ENCODE measurements at regions not wholly inside any gene's neighbourhood (a gene's known extent, or its start where the extent isn't known, plus 50 kb on each side); places are given as distances from the start of the nearest gene placed in this dataset.
A peak's percentile ranks its signal among the peaks of the same experiment; 100 is the strongest.

DNA sequence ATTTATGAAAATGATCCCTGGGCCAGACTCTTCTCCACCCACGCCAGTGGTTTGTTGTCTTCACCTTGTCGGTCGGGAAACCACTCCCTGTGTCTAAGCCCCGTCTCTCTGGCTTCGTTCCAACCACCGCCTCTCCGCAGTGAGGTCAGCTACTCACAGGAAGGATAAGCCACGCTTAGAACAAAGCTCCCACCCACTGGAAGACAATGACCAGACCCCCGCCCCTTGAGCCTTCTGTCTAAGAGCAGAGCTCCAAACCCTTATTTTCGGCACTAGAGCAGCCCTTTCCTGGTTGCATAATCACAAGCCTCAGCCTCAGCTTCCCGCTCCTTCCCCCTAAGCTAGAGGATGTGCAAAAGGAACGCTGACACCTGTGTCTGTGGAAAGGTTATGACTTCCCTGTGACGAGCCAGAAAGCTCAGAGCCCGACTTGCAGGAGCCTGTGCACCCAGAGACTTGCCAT, 114.9 kb upstream of the MEF2A start:
- TF ChIP-seq MYC (IDR thresholded peaks at IDR 0.05; ENCODE audit: low read depth, low read length) (no peak), POLR2A (IDR thresholded peaks at IDR 0.05; ENCODE audit: extremely low read depth, insufficient read length) (no peak), MAX (IDR thresholded peaks at IDR 0.05; ENCODE audit: low read depth, low read length) (no peak), CTCF (IDR thresholded peaks at IDR 0.05; ENCODE audit: low read depth, low read length) (no peak)
- H3K4me3 ChIP-seq (ENCODE audit: low read depth, low read length) = no peak overlapping the region
- DNase-seq (ENCODE audit: low read depth) = peak; percentile 49

- TF ChIP-seq POLR2A (IDR thresholded peaks at IDR 0.05; ENCODE audit: extremely low read depth, insufficient read length) (no peak), MAX (IDR thresholded peaks at IDR 0.05; ENCODE audit: low read depth, low read length) (no peak), MYC (IDR thresholded peaks at IDR 0.05; ENCODE audit: low read depth, low read length) (no peak), CTCF (IDR thresholded peaks at IDR 0.05; ENCODE audit: low read depth, low read length) (no peak)
- no peak overlapping the region for H3K4me3 ChIP-seq (ENCODE audit: low read depth, low read length)
- no peak for DNase-seq (ENCODE audit: low read depth)
These were observed 114.3 kb upstream of the MEF2A start for GRCh38 chr15:99451484-99451883.

DNA sequence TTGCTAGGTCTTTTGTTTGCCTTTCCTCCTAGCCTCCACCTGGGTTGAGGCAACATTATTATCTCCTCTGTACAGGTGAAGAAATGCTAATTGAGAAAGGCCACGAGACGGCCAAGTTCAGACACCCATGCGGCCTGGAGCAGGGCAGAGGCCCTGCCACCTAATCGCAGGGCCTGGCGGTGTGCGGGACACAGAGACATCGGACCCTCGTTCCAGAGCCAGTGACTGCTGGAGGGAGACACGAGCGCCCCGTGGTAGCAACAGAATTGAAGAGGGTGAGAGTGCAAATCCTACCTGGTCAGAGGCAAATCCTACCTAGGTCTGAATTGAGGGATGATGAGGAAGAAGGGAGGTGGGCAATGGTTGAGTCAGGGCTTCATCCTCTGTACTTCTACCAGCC, 113.8 kb upstream of the MEF2A start:
- DNase-seq (ENCODE audit: low read depth) = no peak
- H3K4me3 ChIP-seq (ENCODE audit: low read depth, low read length) = no peak overlapping the region
- TF ChIP-seq MAX (IDR thresholded peaks at IDR 0.05; ENCODE audit: low read depth, low read length) (no peak), CTCF (IDR thresholded peaks at IDR 0.05; ENCODE audit: low read depth, low read length) (no peak), POLR2A (IDR thresholded peaks at IDR 0.05; ENCODE audit: extremely low read depth, insufficient read length) (no peak), MYC (IDR thresholded peaks at IDR 0.05; ENCODE audit: low read depth, low read length) (no peak)

DNA sequence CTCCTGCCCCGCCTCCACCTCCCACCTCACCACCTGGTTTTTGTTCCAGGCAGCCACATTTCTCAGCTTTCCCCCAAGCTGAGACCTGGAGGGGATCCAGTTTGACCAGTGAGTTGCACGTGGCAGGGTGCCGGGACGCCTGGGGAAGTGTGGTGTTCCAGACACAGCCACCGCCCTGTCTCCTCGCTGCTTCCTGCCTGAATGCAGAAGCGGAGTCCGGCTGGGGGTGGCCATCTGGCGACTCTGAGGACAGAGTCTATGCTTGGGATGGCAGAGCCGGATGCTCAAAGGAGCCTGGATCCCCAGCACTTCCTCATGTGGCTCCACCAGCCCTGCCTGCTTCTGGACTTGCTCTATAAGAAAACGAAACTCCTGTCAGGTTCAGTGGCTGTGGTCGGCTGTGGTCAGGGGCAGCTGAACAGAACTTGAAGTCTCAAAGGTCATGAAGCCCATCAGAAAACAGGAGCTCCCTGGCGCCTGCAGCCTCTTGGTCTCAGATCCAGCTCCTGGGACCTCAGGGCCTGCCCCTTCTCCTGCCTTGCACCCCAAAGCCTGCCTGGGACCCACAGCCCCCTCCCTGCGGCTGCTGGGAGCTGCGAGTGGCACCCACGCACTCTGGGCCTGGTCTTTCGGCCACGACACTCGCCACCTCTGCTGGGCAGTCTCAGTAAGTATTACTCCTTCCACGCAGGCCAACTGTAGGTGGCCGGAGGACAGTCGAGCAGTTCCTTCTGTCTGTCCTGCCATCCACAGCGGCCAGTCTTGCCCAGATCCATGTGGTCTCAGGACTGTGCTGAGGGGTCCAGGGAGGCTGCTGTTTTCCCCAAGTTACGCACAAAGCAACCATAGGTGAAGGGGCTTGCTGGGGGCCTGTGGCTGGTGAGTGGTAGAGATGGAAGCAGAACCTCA, 112.8 kb upstream of the MEF2A start:
- peak; percentile 38 for DNase-seq (ENCODE audit: low read depth)
- TF ChIP-seq POLR2A (IDR thresholded peaks at IDR 0.05; ENCODE audit: extremely low read depth, insufficient read length) = no peak
- TF ChIP-seq MAX (IDR thresholded peaks at IDR 0.05; ENCODE audit: low read depth, low read length) = no peak
- TF ChIP-seq CTCF (IDR thresholded peaks at IDR 0.05; ENCODE audit: low read depth, low read length) = no peak
- no peak for TF ChIP-seq MYC (IDR thresholded peaks at IDR 0.05; ENCODE audit: low read depth, low read length)
- H3K4me3 ChIP-seq (ENCODE audit: low read depth, low read length) = no peak overlapping the region

- DNase-seq (ENCODE audit: low read depth) = no peak
- H3K4me3 ChIP-seq (ENCODE audit: low read depth, low read length) = no peak overlapping the region
- no peak for TF ChIP-seq POLR2A (IDR thresholded peaks at IDR 0.05; ENCODE audit: extremely low read depth, insufficient read length)
- TF ChIP-seq MAX (IDR thresholded peaks at IDR 0.05; ENCODE audit: low read depth, low read length) = no peak
- TF ChIP-seq CTCF (IDR thresholded peaks at IDR 0.05; ENCODE audit: low read depth, low read length) = no peak
- TF ChIP-seq MYC (IDR thresholded peaks at IDR 0.05; ENCODE audit: low read depth, low read length) = no peak
These were observed 112.2 kb upstream of the MEF2A start for GRCh38 chr15:99453637-99454030.
